ENCODE measurements at regions not wholly inside any gene's neighbourhood (a gene's known extent, or its start where the extent isn't known, plus 50 kb on each side); places are given as distances from the start of the nearest gene placed in this dataset.

DNA sequence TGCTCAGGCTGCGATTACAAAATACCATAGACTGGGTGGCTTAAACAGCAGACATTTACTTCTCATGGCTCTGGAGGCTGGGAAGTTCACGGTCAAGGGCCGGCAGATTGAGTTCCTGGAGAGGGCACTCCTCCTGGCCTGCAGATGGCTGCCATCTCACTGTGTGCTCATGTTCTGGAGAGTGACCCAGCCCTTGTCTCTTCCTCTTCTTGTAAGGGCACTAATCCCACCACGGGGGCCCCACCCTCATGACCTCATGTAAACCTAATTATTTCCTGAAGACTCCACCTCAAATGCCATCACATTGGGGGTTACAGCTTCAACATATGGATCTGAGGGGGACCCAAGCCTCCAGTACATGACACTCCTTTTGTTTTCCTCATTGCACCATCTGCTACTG, 56.0 kb upstream of the CLDN10 start:
- intact Hi-C loops (cut with micrococcal nuclease), result no loop called here

DNA sequence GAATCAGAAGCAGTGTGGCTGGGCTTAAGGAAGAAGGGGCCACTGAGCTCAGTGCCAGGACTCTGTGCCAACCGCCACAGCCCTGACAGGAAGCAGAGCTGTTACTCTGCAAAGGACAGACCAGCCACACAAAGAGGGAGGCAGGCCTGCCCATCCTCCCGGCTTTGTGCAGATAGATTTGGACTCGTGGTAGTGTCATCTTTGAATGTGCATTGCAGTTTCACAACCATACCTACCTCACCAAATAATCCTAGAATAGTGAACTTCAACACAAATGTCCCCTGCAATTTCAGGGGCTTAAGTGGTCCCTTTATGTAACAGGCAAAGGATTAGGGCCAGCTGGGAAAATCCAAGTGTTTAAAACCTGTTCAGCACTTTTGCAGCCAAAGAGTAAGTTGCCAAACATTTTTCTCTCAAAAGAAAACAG, 55.1 kb upstream of the CLDN10 start:
- intact Hi-C loops (cut with micrococcal nuclease), result no loop called here

DNA sequence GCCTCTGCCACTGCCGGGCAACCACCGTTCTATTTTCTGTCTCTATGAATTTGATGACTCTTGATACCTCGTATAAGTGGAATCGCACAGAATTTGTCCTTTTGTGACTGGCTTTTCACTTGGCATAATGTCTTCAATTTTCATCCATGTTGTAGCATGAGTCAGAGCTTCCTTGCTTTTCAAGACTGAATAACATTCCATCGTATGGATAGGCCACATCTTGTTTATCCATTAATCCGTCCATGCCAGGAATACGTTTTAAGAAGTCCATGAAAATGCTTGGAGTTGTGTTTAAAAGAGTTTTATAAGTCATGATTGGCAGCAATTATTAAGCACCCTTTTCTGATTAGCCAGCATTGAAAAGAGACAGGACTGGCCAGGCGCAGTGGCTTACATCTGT, 53.6 kb upstream of the CLDN10 start:
- intact Hi-C loops (cut with micrococcal nuclease), result no loop called here

DNA sequence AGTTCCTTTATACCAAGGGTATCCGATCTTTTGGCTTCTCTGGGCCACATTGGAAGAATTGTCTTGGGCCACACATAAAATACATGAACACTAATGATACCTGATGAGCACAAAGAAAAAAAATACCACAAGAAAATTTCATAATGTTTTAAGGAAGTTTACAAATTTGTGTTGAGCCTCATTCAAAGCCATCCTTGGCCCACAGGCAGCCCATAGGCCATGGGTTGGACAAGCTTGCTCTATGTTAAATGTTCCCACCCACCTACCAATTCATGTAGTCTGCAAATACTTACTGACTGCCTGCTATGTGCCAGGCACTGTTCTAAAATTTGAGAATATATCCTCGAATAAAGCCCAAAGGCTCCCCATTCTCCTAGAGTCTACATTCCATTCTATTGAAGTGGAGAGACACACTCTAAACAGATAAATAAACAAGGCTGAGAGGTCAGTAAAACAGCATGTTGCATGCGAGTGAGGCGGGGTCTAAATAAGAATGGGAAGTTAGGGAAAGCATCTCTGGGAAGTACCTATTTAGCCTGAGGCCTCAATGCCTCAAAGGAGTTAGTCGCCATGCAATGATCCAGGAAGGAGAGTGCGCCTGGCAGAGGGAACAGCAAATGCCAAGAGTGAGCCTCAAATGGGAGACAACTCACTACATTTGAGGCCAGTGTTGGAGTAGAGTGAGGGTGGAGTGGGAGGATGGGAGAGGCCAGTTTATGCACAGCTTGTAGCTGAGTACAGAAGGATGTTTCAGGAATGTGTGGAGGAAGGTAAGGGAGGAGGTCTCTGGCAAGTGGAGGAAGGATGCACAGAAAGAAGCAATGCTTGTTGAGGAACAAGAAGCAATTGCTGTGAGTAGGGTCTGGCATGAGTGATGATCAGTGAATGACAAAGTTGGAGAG, 52.5 kb upstream of the CLDN10 start:
- intact Hi-C loops (cut with micrococcal nuclease), result no loop called here

DNA sequence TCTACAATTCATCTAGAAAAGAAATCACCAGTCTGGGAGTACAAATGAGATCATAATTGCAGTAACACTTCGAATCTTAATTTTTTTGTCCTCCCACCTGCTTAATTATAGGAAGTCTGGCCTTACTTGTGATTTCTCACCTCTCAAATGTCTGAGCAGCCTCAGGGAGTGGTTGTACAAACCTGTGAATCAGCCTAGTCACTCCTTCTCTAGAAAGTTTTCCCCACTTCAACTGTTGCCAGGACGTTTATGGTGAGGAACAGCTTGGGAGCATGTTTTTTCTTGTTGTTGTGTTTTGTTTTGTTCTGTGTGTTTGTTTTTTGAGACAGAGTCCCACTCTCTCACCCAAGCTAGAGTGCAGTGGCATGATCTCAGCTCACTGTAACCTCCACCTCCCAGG, 50.3 kb upstream of the CLDN10 start:
- intact Hi-C loops (cut with micrococcal nuclease), result no loop called here

All from T-helper 2 cell treated with Interferon-gamma antibody and Interleukin-4, amounts not matched to agents 100 ng/mL and 5 ng/mL, for 36 hours (primary cell).